GM12892 (cell line): ENCODE measurements at regions not wholly inside any gene's neighbourhood (a gene's known extent, or its start where the extent isn't known, plus 50 kb on each side); places are given as distances from the start of the nearest gene placed in this dataset.

ENCODE experiments used
- POLR2A ChIP-seq: IDR thresholded peaks from 2 replicates; pipeline ENCODE4 v1.6.1; 2011; ENCODE audit warnings: low read depth, low read length, control low read depth
- POLR2AphosphoS5 ChIP-seq: IDR thresholded peaks from 2 replicates; pipeline ENCODE4 v1.6.1; 2011; ENCODE audit warnings: low read depth, low read length, control low read depth
- TAF1 ChIP-seq: IDR thresholded peaks from 2 replicates; pipeline ENCODE4 v1.6.1; 2011; ENCODE audit warnings: low read depth, mild to moderate bottlenecking, control low read depth, low read length, borderline replicate concordance

DNA sequence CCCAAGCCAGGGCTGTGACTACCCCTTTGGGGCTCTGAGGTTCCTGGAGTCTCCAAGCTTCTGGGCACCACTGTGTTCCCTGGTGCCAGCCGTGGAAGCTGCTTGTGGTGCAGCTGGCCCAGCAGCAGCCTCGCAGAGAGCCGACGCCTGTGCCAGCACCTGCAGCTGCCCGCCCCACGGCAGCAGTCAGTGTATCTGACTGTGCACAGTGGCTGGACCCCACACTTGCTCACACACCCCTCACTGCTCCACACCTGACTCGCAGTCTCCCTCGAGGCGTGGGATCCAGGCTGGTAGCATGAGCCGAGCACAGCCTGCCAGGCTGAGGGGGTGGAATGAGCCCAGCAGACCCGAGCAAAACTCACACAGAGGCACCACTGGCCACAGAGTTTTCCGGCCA, 325.2 kb downstream of the PCNX1 start:
- TF ChIP-seq POLR2A, result no peak
- no peak for TF ChIP-seq POLR2AphosphoS5
- TF ChIP-seq TAF1, result no peak
